Lower leg skin (tissue), 3 donors: ENCODE measurements at regions not wholly inside any gene's neighbourhood (a gene's known extent, or its start where the extent isn't known, plus 50 kb on each side); places are given as distances from the start of the nearest gene placed in this dataset.

ENCODE experiments used
- CTCF ChIP-seq, 3 donors: fragments of 450-650 bp; IDR thresholded peaks; one replicate each; pipeline ENCODE4 v1.5.1; 2016; ENCODE audit warnings: antibody characterized with exemption in 3 of 3, mild to moderate bottlenecking in 3 of 3, moderate library complexity in 2 of 3
- POLR2A ChIP-seq, 2 donors: fragments of 450-650 bp; IDR thresholded peaks; one replicate each; pipeline ENCODE4 v1.6.1; 2016 to 2017; ENCODE audit warnings: antibody characterized with exemption in 2 of 2, mild to moderate bottlenecking in 1 of 2, moderate library complexity in 1 of 2

GRCh38 chr10:125523347-125523746 lies 159.6 kb downstream of the TEX36 start:
- no peak for TF ChIP-seq CTCF (IDR thresholded peaks at IDR 0.05)
- no peak for TF ChIP-seq POLR2A (IDR thresholded peaks at IDR 0.05)
